ENCODE measurements at regions not wholly inside any gene's neighbourhood (a gene's known extent, or its start where the extent isn't known, plus 50 kb on each side); places are given as distances from the start of the nearest gene placed in this dataset.
A peak's percentile ranks its signal among the peaks of the same experiment; 100 is the strongest.

DNA sequence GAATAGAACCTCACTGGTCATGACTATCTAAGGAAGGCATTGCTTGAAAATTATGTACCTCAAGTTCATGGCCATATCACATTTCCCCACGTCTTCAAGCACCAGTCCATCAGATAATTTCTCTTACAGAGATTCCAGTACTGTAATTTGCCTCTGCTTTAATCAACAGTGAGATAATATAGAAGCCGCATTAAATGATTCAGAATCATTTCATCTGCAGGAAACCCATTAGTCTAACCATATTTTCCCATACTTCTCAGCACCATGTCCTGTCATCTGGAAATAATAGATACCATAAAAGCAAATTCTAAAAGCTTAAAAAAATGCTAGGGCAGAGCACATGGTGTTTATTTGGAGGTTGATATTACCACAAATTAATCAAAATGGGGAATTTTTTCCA, 310.3 kb upstream of the SLIT2 start:
- no peak overlapping the region for H3K27ac ChIP-seq (ENCODE audit: low read depth, low read length, poor library complexity, severe bottlenecking)
- no peaks in the 10 kb centered on the region for H3K27me3 ChIP-seq (replicated peaks; ENCODE audit: insufficient read depth, low read depth, low read length, poor library complexity)
- intact Hi-C loops (cut with micrococcal nuclease; ENCODE audit: unreplicated experiment): no loop called here
- H3K4me1 ChIP-seq (ENCODE audit: insufficient read depth, low read length, poor library complexity, severe bottlenecking): peaks cover 10% of the 10 kb centered on the region
- H3K36me3 ChIP-seq (ENCODE audit: insufficient read depth, low read length, poor library complexity, severe bottlenecking): no peaks in the 10 kb centered on the region
- no peak overlapping the region for H3K4me3 ChIP-seq (ENCODE audit: low read depth, low read length, poor library complexity, severe bottlenecking)
- no peaks in the 10 kb centered on the region for H3K9me3 ChIP-seq (ENCODE audit: low read depth, low read length, poor library complexity, severe bottlenecking)
- peak; percentile 24 for DNase-seq (ENCODE audit: low spot score)
- no TSS peak for BruUV-seq (replicated peaks)
- TF ChIP-seq, protein P1, sequence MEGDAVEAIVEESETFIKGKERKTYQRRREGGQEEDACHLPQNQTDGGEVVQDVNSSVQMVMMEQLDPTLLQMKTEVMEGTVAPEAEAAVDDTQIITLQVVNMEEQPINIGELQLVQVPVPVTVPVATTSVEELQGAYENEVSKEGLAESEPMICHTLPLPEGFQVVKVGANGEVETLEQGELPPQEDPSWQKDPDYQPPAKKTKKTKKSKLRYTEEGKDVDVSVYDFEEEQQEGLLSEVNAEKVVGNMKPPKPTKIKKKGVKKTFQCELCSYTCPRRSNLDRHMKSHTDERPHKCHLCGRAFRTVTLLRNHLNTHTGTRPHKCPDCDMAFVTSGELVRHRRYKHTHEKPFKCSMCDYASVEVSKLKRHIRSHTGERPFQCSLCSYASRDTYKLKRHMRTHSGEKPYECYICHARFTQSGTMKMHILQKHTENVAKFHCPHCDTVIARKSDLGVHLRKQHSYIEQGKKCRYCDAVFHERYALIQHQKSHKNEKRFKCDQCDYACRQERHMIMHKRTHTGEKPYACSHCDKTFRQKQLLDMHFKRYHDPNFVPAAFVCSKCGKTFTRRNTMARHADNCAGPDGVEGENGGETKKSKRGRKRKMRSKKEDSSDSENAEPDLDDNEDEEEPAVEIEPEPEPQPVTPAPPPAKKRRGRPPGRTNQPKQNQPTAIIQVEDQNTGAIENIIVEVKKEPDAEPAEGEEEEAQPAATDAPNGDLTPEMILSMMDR (conservative IDR thresholded peaks at IDR 0.05; ENCODE audit: low read depth, low read length): no peak
- no peak for TF ChIP-seq EZH2 (IDR thresholded peaks at IDR 0.05; ENCODE audit: borderline replicate concordance, low read depth, low read length, poor library complexity, severe bottlenecking)
- ChIA-PET CTCF (no interaction called here), POLR2A (ENCODE audit: low non-redundant PET) (no interaction called here)

DNA sequence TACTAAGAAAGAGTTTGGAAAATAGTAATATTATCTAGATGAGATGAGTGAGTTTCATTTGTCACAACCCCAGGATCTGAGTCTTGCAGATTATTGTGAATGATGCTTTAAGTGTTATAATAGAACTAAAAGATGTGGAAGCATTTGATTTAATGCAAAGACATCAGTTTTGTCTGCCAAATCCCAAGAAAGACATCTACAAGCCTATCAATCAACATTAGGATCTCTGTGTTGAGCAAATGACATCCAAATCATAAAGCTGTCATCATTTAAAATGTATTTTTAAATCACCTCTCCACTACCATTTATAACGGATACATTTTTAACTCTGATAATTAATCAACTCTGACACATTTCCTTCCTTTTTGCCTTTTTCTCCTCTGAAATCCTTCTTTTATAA, 310.8 kb upstream of the SLIT2 start:
- DNase-seq (ENCODE audit: low spot score): peak; percentile 39
- ChIA-PET CTCF (no interaction called here), POLR2A (ENCODE audit: low non-redundant PET) (no interaction called here)
- H3K4me1 ChIP-seq (ENCODE audit: insufficient read depth, low read length, poor library complexity, severe bottlenecking): peaks cover 10% of the 10 kb centered on the region
- intact Hi-C loops (cut with micrococcal nuclease; ENCODE audit: unreplicated experiment): no loop called here
- H3K27me3 ChIP-seq (replicated peaks; ENCODE audit: insufficient read depth, low read depth, low read length, poor library complexity): no peaks in the 10 kb centered on the region
- TF ChIP-seq, protein P1 (conservative IDR thresholded peaks at IDR 0.05; ENCODE audit: low read depth, low read length): no peak
- BruUV-seq (replicated peaks): no TSS peak
- no peaks in the 10 kb centered on the region for H3K9me3 ChIP-seq (ENCODE audit: low read depth, low read length, poor library complexity, severe bottlenecking)
- no peaks in the 10 kb centered on the region for H3K36me3 ChIP-seq (ENCODE audit: insufficient read depth, low read length, poor library complexity, severe bottlenecking)
- H3K4me3 ChIP-seq (ENCODE audit: low read depth, low read length, poor library complexity, severe bottlenecking): no peak overlapping the region
- no peak overlapping the region for H3K27ac ChIP-seq (ENCODE audit: low read depth, low read length, poor library complexity, severe bottlenecking)

DNA sequence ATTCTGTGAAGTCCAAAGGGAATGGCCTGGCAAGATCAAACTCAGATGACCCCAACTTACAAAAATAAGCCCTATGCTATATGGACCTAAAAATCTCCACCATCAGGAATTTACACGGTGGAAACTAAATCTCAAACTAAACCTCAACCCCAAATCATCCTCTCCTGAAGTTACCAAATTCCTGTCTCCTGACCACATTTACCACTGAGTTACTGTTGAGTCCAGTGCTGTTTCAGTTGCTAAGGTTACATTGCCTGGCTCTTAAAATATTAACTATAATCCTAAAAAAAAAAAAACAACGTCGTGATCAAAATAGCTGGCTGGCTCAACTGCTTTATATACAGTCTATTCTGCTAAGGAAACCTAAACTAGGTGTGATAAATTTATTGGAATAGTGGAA, 315.2 kb upstream of the SLIT2 start:
- TF ChIP-seq, protein P1 (conservative IDR thresholded peaks at IDR 0.05; ENCODE audit: low read depth, low read length): no peak
- no peak for TF ChIP-seq EZH2 (IDR thresholded peaks at IDR 0.05; ENCODE audit: borderline replicate concordance, low read depth, low read length, poor library complexity, severe bottlenecking)
- ChIA-PET CTCF (no interaction called here), POLR2A (ENCODE audit: low non-redundant PET) (no interaction called here)
- no peak for DNase-seq (ENCODE audit: low spot score)
- intact Hi-C loops (cut with micrococcal nuclease; ENCODE audit: unreplicated experiment): no loop called here
- Histone ChIP-seq H3K9me3 (ENCODE audit: low read depth, low read length, poor library complexity, severe bottlenecking) (no peaks in the 10 kb centered on the region), H3K4me1 (ENCODE audit: insufficient read depth, low read length, poor library complexity, severe bottlenecking) (peaks cover 6% of the 10 kb centered on the region), H3K4me3 (ENCODE audit: low read depth, low read length, poor library complexity, severe bottlenecking) (no peak overlapping the region), H3K27ac (ENCODE audit: low read depth, low read length, poor library complexity, severe bottlenecking) (no peak overlapping the region), H3K36me3 (ENCODE audit: insufficient read depth, low read length, poor library complexity, severe bottlenecking) (no peaks in the 10 kb centered on the region), H3K27me3 (replicated peaks; ENCODE audit: insufficient read depth, low read depth, low read length, poor library complexity) (no peaks in the 10 kb centered on the region)
- BruUV-seq (replicated peaks): no TSS peak
